Panc1 (cell line): ENCODE measurements at regions not wholly inside any gene's neighbourhood (a gene's known extent, or its start where the extent isn't known, plus 50 kb on each side); places are given as distances from the start of the nearest gene placed in this dataset.

Experiments used
- ATAC-seq: fragments of 200-7000 bp; cut with Tn5 transposase; 2 replicates; pipeline ENCODE4 v1.9.1; 2020; ENCODE audit warnings: mild to moderate bottlenecking, moderate library complexity
- BruUV-seq: library from RNA; stranded (reverse); fragments of 400-500 nt; replicated peaks from 2 replicates; lab custom pipeline; 2021; lab: Mats Ljungman, UMichigan
- CTCF ChIA-PET: fragments of 300-600 bp; sonication (Branson Sonifier 250); formaldehyde crosslinking; loops from one replicate; lab custom pipeline; 2022; ENCODE audit warnings: antibody characterized with exemption; lab: Charles Lee
- POLR2A ChIA-PET: fragments of 300-600 bp; sonication (Branson Sonifier 250); formaldehyde crosslinking; loops from one replicate; lab custom pipeline; 2022; ENCODE audit warnings: antibody characterized with exemption; lab: Charles Lee
- DNase-seq: peaks from one replicate; pipeline ENCODE4 v3.0.0-alpha.2; 2010; ENCODE audit warnings: low read depth, low spot score
- H3K27ac ChIP-seq: 2 replicates; pipeline ENCODE4 v1.5.1; 2011; ENCODE audit warnings: mild to moderate bottlenecking, low read length, inconsistent platforms
- H3K27me3 ChIP-seq: fragments of 200-500 bp; sonication (Bioruptor generic); 2 replicates; pipeline ENCODE4 v1.6.0; 2014; ENCODE audit warnings: low read length, inconsistent platforms; ENCODE audit not compliant: control insufficient read depth, insufficient read depth
- H3K36me3 ChIP-seq: fragments of 200-500 bp; sonication (Bioruptor generic); 2 replicates; pipeline ENCODE4 v1.5.1; 2014; ENCODE audit warnings: inconsistent platforms, mild to moderate bottlenecking, low read length, moderate library complexity; ENCODE audit not compliant: control insufficient read depth, insufficient read depth
- H3K4me1 ChIP-seq: 2 replicates; pipeline ENCODE4 v1.5.1; 2011; ENCODE audit warnings: inconsistent platforms, mild to moderate bottlenecking, low read length, moderate library complexity; ENCODE audit not compliant: control insufficient read depth, insufficient read depth
- H3K4me3 ChIP-seq, 2 experiments: 2 replicates each; pipeline ENCODE4 v1.5.1; 2011 to 2012; ENCODE audit warnings: low read depth in 2 of 2, low read length in 2 of 2, mild to moderate bottlenecking in 2 of 2, inconsistent platforms in 1 of 2, moderate library complexity in 1 of 2
- H3K9me3 ChIP-seq: fragments of 200-500 bp; sonication (Bioruptor generic); 2 replicates; pipeline ENCODE4 v1.5.1; 2014; ENCODE audit warnings: low read depth, mild to moderate bottlenecking, inconsistent platforms, low read length, moderate library complexity; ENCODE audit not compliant: control insufficient read depth, insufficient read depth
- POLR2AphosphoS5 ChIP-seq: IDR thresholded peaks from 2 replicates; pipeline ENCODE4 v1.6.1; 2012; ENCODE audit warnings: mild to moderate bottlenecking, low read depth, low read length, moderate library complexity
- SIN3A ChIP-seq: IDR thresholded peaks from 2 replicates; pipeline ENCODE4 v1.6.1; 2012; ENCODE audit warnings: low read depth, mild to moderate bottlenecking, low read length, moderate library complexity, borderline replicate concordance; ENCODE audit not compliant: insufficient read depth
- TCF7L2 ChIP-seq: IDR thresholded peaks from 2 replicates; pipeline ENCODE4 v1.6.1; 2011; ENCODE audit warnings: mild to moderate bottlenecking, low read depth, low read length, inconsistent platforms
- in situ Hi-C: cut with HindIII; loops from 2 replicates; pipeline ENCODE4 v1.10.0; 2016; ENCODE audit warnings: low sequenced_read_pairs, low pct_unique_long_range_greater_than_20kb
- intact Hi-C: fragments of 100-400 bp; cut with micrococcal nuclease; formaldehyde crosslinking; loops from one replicate; pipeline ENCODE4 v1.10.0; 2022; ENCODE audit not compliant: unreplicated experiment
- TF ChIP-seq, protein P1 (sequence below), 2 experiments: IDR thresholded peaks; 2 replicates each; pipeline ENCODE4 v1.6.1; 2011 to 2012; ENCODE audit warnings: low read depth in 2 of 2, control low read depth in 1 of 2, low read length in 1 of 2, mild to moderate bottlenecking in 1 of 2, moderate library complexity in 1 of 2; ENCODE audit not compliant: insufficient read depth in 1 of 2
- TF ChIP-seq, protein P2 (sequence below): fragments of 450-650 bp; IDR thresholded peaks from 2 replicates; pipeline ENCODE4 v1.5.1; 2017; ENCODE audit warnings: mild to moderate bottlenecking

DNA sequence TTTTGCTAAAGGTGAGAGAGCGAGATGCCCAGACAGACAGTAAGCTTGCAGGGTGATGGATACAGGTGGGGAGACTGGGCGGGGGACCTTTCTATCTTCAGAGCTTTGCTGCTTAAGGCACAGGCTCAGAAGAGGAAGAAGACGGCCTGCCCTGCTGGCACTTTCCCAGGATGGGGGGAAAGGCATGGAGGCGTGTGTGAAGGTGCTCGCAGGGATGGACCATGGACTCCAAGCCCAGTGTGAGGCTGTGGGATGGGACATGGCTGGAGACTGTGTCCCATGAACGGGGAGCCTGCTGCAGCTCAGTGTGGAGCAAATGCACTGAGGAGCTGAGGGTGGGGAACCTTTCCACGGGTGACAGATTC lies 243.2 kb upstream of the IRX4 start:
- DNase-seq = no peak
- POLR2A ChIA-PET = no interaction called here
- no peaks in the 10 kb centered on the region for H3K9me3 ChIP-seq
- in situ Hi-C loops = no loop called here
- TF ChIP-seq, protein P1, sequence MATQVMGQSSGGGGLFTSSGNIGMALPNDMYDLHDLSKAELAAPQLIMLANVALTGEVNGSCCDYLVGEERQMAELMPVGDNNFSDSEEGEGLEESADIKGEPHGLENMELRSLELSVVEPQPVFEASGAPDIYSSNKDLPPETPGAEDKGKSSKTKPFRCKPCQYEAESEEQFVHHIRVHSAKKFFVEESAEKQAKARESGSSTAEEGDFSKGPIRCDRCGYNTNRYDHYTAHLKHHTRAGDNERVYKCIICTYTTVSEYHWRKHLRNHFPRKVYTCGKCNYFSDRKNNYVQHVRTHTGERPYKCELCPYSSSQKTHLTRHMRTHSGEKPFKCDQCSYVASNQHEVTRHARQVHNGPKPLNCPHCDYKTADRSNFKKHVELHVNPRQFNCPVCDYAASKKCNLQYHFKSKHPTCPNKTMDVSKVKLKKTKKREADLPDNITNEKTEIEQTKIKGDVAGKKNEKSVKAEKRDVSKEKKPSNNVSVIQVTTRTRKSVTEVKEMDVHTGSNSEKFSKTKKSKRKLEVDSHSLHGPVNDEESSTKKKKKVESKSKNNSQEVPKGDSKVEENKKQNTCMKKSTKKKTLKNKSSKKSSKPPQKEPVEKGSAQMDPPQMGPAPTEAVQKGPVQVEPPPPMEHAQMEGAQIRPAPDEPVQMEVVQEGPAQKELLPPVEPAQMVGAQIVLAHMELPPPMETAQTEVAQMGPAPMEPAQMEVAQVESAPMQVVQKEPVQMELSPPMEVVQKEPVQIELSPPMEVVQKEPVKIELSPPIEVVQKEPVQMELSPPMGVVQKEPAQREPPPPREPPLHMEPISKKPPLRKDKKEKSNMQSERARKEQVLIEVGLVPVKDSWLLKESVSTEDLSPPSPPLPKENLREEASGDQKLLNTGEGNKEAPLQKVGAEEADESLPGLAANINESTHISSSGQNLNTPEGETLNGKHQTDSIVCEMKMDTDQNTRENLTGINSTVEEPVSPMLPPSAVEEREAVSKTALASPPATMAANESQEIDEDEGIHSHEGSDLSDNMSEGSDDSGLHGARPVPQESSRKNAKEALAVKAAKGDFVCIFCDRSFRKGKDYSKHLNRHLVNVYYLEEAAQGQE (IDR thresholded peaks at IDR 0.05; ENCODE audit: insufficient read depth in 1 of 2, low read depth in 2 of 2, low read length in 1 of 2) = no peak
- TF ChIP-seq, protein P2, sequence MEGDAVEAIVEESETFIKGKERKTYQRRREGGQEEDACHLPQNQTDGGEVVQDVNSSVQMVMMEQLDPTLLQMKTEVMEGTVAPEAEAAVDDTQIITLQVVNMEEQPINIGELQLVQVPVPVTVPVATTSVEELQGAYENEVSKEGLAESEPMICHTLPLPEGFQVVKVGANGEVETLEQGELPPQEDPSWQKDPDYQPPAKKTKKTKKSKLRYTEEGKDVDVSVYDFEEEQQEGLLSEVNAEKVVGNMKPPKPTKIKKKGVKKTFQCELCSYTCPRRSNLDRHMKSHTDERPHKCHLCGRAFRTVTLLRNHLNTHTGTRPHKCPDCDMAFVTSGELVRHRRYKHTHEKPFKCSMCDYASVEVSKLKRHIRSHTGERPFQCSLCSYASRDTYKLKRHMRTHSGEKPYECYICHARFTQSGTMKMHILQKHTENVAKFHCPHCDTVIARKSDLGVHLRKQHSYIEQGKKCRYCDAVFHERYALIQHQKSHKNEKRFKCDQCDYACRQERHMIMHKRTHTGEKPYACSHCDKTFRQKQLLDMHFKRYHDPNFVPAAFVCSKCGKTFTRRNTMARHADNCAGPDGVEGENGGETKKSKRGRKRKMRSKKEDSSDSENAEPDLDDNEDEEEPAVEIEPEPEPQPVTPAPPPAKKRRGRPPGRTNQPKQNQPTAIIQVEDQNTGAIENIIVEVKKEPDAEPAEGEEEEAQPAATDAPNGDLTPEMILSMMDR = no peak
- no peak for TF ChIP-seq TCF7L2
- TF ChIP-seq POLR2AphosphoS5 = no peak
- no peak for TF ChIP-seq SIN3A
- no TSS peak for BruUV-seq
- intact Hi-C loops = no loop called here
- CTCF ChIA-PET = no interaction called here
- no peak overlapping the region for H3K4me3 ChIP-seq
- no peak for ATAC-seq
- peaks cover 2% of the 10 kb centered on the region; the same call in 1 of the 2 replicates for H3K27me3 ChIP-seq
- H3K27ac ChIP-seq = no peak overlapping the region
- no peaks in the 10 kb centered on the region for H3K36me3 ChIP-seq
- no peaks in the 10 kb centered on the region for H3K4me1 ChIP-seq

DNA sequence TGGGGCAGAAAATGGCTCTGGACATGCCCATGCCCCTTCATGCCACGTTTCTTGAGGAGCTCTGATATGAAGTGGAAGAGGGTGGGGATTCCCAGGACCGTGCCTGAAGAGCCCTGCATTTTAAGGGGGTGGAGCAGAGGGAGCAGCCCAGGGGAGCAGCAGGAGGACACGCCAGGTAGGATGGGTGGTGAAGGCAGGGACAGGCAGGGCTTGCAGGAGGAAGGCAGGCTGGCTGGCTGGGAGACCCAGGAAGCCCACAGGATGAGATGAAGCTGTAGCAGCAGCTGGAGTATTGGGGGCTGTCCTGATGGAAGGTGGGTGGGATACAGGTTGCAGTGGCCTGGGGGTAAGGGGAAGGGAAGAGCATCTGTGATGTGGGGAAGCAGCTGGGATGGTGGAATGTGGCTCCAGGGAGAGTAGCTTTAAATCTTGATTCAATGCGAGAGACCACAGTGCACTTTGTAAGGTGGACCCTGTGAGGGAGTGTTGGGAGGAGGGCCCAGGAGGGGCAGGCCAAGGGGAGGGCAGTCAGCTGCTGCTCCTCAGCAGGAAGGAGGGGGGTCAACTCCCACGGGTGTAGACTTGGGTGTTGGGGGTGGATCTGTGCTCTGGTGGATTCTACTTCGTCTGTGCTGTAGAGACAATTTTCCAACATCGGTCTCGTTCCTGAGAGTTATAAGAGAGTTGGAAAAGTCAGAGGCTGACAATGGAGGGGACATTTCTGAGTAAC lies 242.6 kb upstream of the IRX4 start:
- H3K27me3 ChIP-seq = peaks cover 2% of the 10 kb centered on the region; the same call in 1 of the 2 replicates
- POLR2A ChIA-PET = no interaction called here

More for the DNA sequence above, 242.6 kb upstream of the IRX4 start:
- BruUV-seq = no TSS peak
- H3K27ac ChIP-seq = no peak overlapping the region
- intact Hi-C loops (no loop called here), in situ Hi-C loops (no loop called here)
- H3K4me3 ChIP-seq = no peak overlapping the region
- TF ChIP-seq POLR2AphosphoS5 (no peak), TCF7L2 (no peak), SIN3A (no peak)
- TF ChIP-seq, protein P2 = no peak
- TF ChIP-seq, protein P1 (IDR thresholded peaks at IDR 0.05; ENCODE audit: insufficient read depth in 1 of 2, low read depth in 2 of 2, low read length in 1 of 2) = no peak
- ATAC-seq (no peak), DNase-seq (no peak)
- no peaks in the 10 kb centered on the region for H3K9me3 ChIP-seq
- CTCF ChIA-PET = no interaction called here
- no peaks in the 10 kb centered on the region for H3K4me1 ChIP-seq
- H3K36me3 ChIP-seq = no peaks in the 10 kb centered on the region
